ENCODE measurements at regions not wholly inside any gene's neighbourhood (a gene's known extent, or its start where the extent isn't known, plus 50 kb on each side); places are given as distances from the start of the nearest gene placed in this dataset.

GRCh38 chrX:20333672-20334071, 67.0 kb upstream of the RPS6KA3 start:
- TF ChIP-seq RELA (CRISPR knock-in tag; IDR thresholded peaks at IDR 0.05; ENCODE audit: borderline replicate concordance) (no peak), CTCF (IDR thresholded peaks at IDR 0.05) (no peak), ELF4 (CRISPR knock-in tag; IDR thresholded peaks at IDR 0.05; ENCODE audit: low read depth) (no peak), MXD4 (CRISPR knock-in tag; IDR thresholded peaks at IDR 0.05; ENCODE audit: borderline replicate concordance) (no peak), ZNF512 (CRISPR knock-in tag; IDR thresholded peaks at IDR 0.05; ENCODE audit: borderline replicate concordance) (no peak), AFF4 (CRISPR knock-in tag; IDR thresholded peaks at IDR 0.05; ENCODE audit: borderline replicate concordance) (no peak)
- TF ChIP-seq, protein P1, sequence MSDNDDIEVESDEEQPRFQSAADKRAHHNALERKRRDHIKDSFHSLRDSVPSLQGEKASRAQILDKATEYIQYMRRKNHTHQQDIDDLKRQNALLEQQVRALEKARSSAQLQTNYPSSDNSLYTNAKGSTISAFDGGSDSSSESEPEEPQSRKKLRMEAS (CRISPR knock-in tag; IDR thresholded peaks at IDR 0.05): no peak
- TF ChIP-seq, protein P2, sequence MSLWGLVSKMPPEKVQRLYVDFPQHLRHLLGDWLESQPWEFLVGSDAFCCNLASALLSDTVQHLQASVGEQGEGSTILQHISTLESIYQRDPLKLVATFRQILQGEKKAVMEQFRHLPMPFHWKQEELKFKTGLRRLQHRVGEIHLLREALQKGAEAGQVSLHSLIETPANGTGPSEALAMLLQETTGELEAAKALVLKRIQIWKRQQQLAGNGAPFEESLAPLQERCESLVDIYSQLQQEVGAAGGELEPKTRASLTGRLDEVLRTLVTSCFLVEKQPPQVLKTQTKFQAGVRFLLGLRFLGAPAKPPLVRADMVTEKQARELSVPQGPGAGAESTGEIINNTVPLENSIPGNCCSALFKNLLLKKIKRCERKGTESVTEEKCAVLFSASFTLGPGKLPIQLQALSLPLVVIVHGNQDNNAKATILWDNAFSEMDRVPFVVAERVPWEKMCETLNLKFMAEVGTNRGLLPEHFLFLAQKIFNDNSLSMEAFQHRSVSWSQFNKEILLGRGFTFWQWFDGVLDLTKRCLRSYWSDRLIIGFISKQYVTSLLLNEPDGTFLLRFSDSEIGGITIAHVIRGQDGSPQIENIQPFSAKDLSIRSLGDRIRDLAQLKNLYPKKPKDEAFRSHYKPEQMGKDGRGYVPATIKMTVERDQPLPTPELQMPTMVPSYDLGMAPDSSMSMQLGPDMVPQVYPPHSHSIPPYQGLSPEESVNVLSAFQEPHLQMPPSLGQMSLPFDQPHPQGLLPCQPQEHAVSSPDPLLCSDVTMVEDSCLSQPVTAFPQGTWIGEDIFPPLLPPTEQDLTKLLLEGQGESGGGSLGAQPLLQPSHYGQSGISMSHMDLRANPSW (CRISPR knock-in tag; conservative IDR thresholded peaks at IDR 0.05; ENCODE audit: low read depth): no peak

Data from WTC11 (cell line).